ENCODE measurements at regions not wholly inside any gene's neighbourhood (a gene's known extent, or its start where the extent isn't known, plus 50 kb on each side); places are given as distances from the start of the nearest gene placed in this dataset.

GRCh38 chr12:93979189-93979588 is 169.2 kb upstream of the PLXNC1 start:
- TF ChIP-seq POLR2A (IDR thresholded peaks at IDR 0.05) (no peak), CTCF (IDR thresholded peaks at IDR 0.05) (peak in 3 of 4 experiments; percentile 46 to 74 (median 48)), POLR2AphosphoS5 (IDR thresholded peaks at IDR 0.05) (no peak)
